Vagina (tissue), 2 donors: ENCODE measurements at regions not wholly inside any gene's neighbourhood (a gene's known extent, or its start where the extent isn't known, plus 50 kb on each side); places are given as distances from the start of the nearest gene placed in this dataset.

Experiments
- POLR2A ChIP-seq, 2 donors: fragments of 450-650 bp; IDR thresholded peaks; one replicate each; pipeline ENCODE4 v1.6.1; 2017; ENCODE audit warnings: antibody characterized with exemption in 2 of 2, mild to moderate bottlenecking in 2 of 2, moderate library complexity in 2 of 2
- POLR2AphosphoS5 ChIP-seq, 2 donors: sonication (generic); formaldehyde crosslinking; IDR thresholded peaks; one replicate each; pipeline ENCODE4 v1.9.0; 2017; ENCODE audit warnings: antibody characterized with exemption in 2 of 2, mild to moderate bottlenecking in 2 of 2, low read depth in 1 of 2; ENCODE audit not compliant: insufficient read depth in 1 of 2
- TF ChIP-seq, protein P1 (sequence below), 3 experiments: fragments of 450-650 bp in 2 of 3; fragments of 200-600 bp in 1 of 3; sonication (generic) in 1 of 3; IDR thresholded peaks; one replicate each; pipeline ENCODE4 v1.5.1; 2017 to 2019; ENCODE audit warnings: antibody characterized with exemption in 3 of 3, mild to moderate bottlenecking in 2 of 3, moderate library complexity in 2 of 3

DNA sequence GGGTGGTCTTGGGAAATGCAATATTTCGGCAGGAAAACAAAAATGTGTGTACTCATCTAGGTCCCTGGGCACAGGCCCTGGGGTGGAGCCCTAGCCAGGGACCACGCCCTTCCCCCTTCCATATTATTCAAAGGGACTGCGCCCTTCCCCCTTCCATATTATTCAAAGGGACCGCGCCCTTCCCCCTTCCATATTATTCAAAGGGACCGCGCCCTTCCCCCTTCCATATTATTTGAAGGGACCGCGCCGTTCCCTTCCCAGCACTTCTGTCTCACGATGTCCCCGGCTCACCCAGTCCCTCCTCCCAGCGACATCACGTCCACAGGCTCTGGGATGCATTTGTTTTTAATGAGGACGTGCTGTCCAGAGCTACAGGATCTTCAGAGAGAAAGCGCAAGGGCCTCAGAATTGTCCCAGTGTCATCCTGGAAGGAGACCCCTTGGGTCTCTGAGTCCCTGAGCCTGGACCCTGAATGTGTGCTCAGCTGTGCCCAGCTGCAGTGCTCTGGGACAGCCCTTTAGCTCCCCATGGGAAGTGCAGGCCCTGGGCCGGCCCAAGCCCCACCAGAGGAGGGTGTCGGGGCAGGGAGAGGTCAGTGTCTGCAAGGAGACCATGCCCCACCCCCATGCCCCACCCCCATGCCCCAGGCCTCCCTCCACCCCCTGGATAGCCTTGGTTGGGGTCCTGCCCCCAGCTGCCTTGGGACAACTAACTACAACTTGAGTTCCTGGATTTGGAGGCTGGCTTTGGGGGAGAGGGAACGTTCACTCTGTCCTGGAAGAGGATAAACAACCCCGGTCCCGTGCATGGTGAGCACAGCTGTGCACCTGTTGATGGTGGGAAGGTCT, 810.0 kb downstream of the BRD1 start:
- TF ChIP-seq, protein P1, sequence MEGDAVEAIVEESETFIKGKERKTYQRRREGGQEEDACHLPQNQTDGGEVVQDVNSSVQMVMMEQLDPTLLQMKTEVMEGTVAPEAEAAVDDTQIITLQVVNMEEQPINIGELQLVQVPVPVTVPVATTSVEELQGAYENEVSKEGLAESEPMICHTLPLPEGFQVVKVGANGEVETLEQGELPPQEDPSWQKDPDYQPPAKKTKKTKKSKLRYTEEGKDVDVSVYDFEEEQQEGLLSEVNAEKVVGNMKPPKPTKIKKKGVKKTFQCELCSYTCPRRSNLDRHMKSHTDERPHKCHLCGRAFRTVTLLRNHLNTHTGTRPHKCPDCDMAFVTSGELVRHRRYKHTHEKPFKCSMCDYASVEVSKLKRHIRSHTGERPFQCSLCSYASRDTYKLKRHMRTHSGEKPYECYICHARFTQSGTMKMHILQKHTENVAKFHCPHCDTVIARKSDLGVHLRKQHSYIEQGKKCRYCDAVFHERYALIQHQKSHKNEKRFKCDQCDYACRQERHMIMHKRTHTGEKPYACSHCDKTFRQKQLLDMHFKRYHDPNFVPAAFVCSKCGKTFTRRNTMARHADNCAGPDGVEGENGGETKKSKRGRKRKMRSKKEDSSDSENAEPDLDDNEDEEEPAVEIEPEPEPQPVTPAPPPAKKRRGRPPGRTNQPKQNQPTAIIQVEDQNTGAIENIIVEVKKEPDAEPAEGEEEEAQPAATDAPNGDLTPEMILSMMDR (IDR thresholded peaks at IDR 0.05), result no peak
- no peak for TF ChIP-seq POLR2A (IDR thresholded peaks at IDR 0.05)
- TF ChIP-seq POLR2AphosphoS5 (IDR thresholded peaks at IDR 0.05; ENCODE audit: insufficient read depth in 1 of 2, low read depth in 1 of 2), result no peak
